Caco-2 (cell line): ENCODE measurements at regions not wholly inside any gene's neighbourhood (a gene's known extent, or its start where the extent isn't known, plus 50 kb on each side); places are given as distances from the start of the nearest gene placed in this dataset.

ENCODE experiments used
- BruUV-seq: library from RNA; stranded (reverse); fragments of 400-500 nt; replicated peaks from 2 replicates; lab custom pipeline; 2021; lab: Mats Ljungman, UMichigan
- CTCF ChIA-PET: fragments of 300-600 bp; sonication (Branson Sonifier 250); formaldehyde crosslinking; loops from one replicate; lab custom pipeline; 2022; ENCODE audit warnings: antibody characterized with exemption; lab: Charles Lee
- POLR2A ChIA-PET: fragments of 300-600 bp; sonication (Branson Sonifier 250); formaldehyde crosslinking; loops from one replicate; lab custom pipeline; 2022; ENCODE audit warnings: antibody characterized with exemption; lab: Charles Lee
- DNase-seq, 2 experiments: peaks; one replicate each; pipeline versions ENCODE4 v3.0.0 to v3.0.0-alpha.2; 2020 to 2022
- H3K27me3 ChIP-seq: replicated peaks from 2 replicates; pipeline ENCODE4 v1.6.0; 2011; ENCODE audit warnings: low read length; ENCODE audit not compliant: control insufficient read depth, insufficient read depth
- H3K36me3 ChIP-seq: 2 replicates; pipeline ENCODE4 v1.5.1; 2011; ENCODE audit warnings: low read length; ENCODE audit not compliant: control insufficient read depth, insufficient read depth
- H3K4me1 ChIP-seq: fragments of 250-450 bp; sonication (Bioruptor Pico); 2 replicates; pipeline ENCODE4 v1.5.1; 2020; ENCODE audit warnings: mild to moderate bottlenecking
- H3K4me3 ChIP-seq: 2 replicates; pipeline ENCODE4 v1.5.1; 2011; ENCODE audit warnings: low read depth, mild to moderate bottlenecking, control low read depth, low read length
- H3K9me3 ChIP-seq: fragments of 250-450 bp; sonication (Bioruptor Pico); 2 replicates; pipeline ENCODE4 v1.5.1; 2020; ENCODE audit warnings: mild to moderate bottlenecking, moderate library complexity
- H3K27ac Mint-ChIP-seq: one replicate; pipeline ENCODE4 v1.8.0; 2022; ENCODE audit warnings: mixed read lengths; ENCODE audit not compliant: unreplicated experiment
- H3K27me3 Mint-ChIP-seq: one replicate; pipeline ENCODE4 v1.8.0; 2022; ENCODE audit warnings: mixed read lengths; ENCODE audit not compliant: insufficient read depth, unreplicated experiment
- H3K36me3 Mint-ChIP-seq: one replicate; pipeline ENCODE4 v1.8.0; 2022; ENCODE audit warnings: mild to moderate bottlenecking, mixed read lengths; ENCODE audit not compliant: insufficient read depth, unreplicated experiment
- H3K4me1 Mint-ChIP-seq: one replicate; pipeline ENCODE4 v1.8.0; 2022; ENCODE audit warnings: low read depth, mixed read lengths; ENCODE audit not compliant: unreplicated experiment
- H3K4me3 Mint-ChIP-seq: one replicate; pipeline ENCODE4 v1.8.0; 2022; ENCODE audit warnings: mild to moderate bottlenecking, moderate library complexity, mixed read lengths; ENCODE audit not compliant: unreplicated experiment
- H3K9me3 Mint-ChIP-seq: one replicate; pipeline ENCODE4 v1.8.0; 2022; ENCODE audit warnings: mixed read lengths; ENCODE audit not compliant: unreplicated experiment
- intact Hi-C: fragments of 100-400 bp; cut with micrococcal nuclease; formaldehyde crosslinking; loops from one replicate; pipeline ENCODE4 v1.10.0; 2022; ENCODE audit not compliant: unreplicated experiment
- TF ChIP-seq, protein P1 (sequence below), 2 experiments: fragments of 200-600 bp in 1 of 2; IDR thresholded peaks; 1 replicate in 1 of 2; 2 replicates in 1 of 2; pipeline versions ENCODE4 v1.5.1 to v1.8.0; 2011 to 2022; ENCODE audit warnings: antibody characterized with exemption in 1 of 2, control low read depth in 1 of 2, inconsistent platforms in 1 of 2, low read depth in 1 of 2, low read length in 1 of 2, mild to moderate bottlenecking in 1 of 2, moderate library complexity in 1 of 2; ENCODE audit not compliant: insufficient read depth in 1 of 2, severe bottlenecking in 1 of 2, unreplicated experiment in 1 of 2

- TF ChIP-seq, protein P1, sequence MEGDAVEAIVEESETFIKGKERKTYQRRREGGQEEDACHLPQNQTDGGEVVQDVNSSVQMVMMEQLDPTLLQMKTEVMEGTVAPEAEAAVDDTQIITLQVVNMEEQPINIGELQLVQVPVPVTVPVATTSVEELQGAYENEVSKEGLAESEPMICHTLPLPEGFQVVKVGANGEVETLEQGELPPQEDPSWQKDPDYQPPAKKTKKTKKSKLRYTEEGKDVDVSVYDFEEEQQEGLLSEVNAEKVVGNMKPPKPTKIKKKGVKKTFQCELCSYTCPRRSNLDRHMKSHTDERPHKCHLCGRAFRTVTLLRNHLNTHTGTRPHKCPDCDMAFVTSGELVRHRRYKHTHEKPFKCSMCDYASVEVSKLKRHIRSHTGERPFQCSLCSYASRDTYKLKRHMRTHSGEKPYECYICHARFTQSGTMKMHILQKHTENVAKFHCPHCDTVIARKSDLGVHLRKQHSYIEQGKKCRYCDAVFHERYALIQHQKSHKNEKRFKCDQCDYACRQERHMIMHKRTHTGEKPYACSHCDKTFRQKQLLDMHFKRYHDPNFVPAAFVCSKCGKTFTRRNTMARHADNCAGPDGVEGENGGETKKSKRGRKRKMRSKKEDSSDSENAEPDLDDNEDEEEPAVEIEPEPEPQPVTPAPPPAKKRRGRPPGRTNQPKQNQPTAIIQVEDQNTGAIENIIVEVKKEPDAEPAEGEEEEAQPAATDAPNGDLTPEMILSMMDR (IDR thresholded peaks at IDR 0.05; ENCODE audit: insufficient read depth in 1 of 2, low read depth in 1 of 2, low read length in 1 of 2, severe bottlenecking in 1 of 2, unreplicated experiment in 1 of 2) = no peak
- intact Hi-C loops = no loop called here
- Histone ChIP-seq H3K4me1 (no peaks in the 10 kb centered on the region), H3K27me3 (no peaks in the 10 kb centered on the region), H3K36me3 (no peaks in the 10 kb centered on the region), H3K4me3 (no peak overlapping the region), H3K9me3 (peaks cover 4% of the 10 kb centered on the region; the same call in 1 of the 2 replicates)
- DNase-seq = no peak
- BruUV-seq = no TSS peak
- ChIA-PET POLR2A (no interaction called here), CTCF (no interaction called here)
- no peak overlapping the region for H3K27ac Mint-ChIP-seq
- no peaks in the 10 kb centered on the region for H3K27me3 Mint-ChIP-seq
- H3K36me3 Mint-ChIP-seq = no peaks in the 10 kb centered on the region
- H3K4me3 Mint-ChIP-seq = no peak overlapping the region
- no peaks in the 10 kb centered on the region for H3K4me1 Mint-ChIP-seq
- no peaks in the 10 kb centered on the region for H3K9me3 Mint-ChIP-seq
Observed at GRCh38 chr13:81319351-81319750, 978.4 kb upstream of the SPRY2 start.

GRCh38 chr13:81318231-81319019 lies 977.5 kb upstream of the SPRY2 start:
- no peaks in the 10 kb centered on the region for H3K27me3 ChIP-seq
- POLR2A ChIA-PET = no interaction called here
- H3K4me3 Mint-ChIP-seq = no peak overlapping the region
- H3K4me3 ChIP-seq = no peak overlapping the region
- CTCF ChIA-PET = no interaction called here
- no peaks in the 10 kb centered on the region for H3K27me3 Mint-ChIP-seq
- intact Hi-C loops = no loop called here
- BruUV-seq = no TSS peak
- TF ChIP-seq, protein P1 (IDR thresholded peaks at IDR 0.05; ENCODE audit: insufficient read depth in 1 of 2, low read depth in 1 of 2, low read length in 1 of 2, severe bottlenecking in 1 of 2, unreplicated experiment in 1 of 2) = no peak
- no peaks in the 10 kb centered on the region for H3K4me1 ChIP-seq
- no peaks in the 10 kb centered on the region for H3K36me3 Mint-ChIP-seq
- H3K36me3 ChIP-seq = no peaks in the 10 kb centered on the region
- H3K27ac Mint-ChIP-seq = no peak overlapping the region
- H3K9me3 Mint-ChIP-seq = no peaks in the 10 kb centered on the region
- peaks cover 4% of the 10 kb centered on the region; the same call in 1 of the 2 replicates for H3K9me3 ChIP-seq
- no peak for DNase-seq
- no peaks in the 10 kb centered on the region for H3K4me1 Mint-ChIP-seq

DNA sequence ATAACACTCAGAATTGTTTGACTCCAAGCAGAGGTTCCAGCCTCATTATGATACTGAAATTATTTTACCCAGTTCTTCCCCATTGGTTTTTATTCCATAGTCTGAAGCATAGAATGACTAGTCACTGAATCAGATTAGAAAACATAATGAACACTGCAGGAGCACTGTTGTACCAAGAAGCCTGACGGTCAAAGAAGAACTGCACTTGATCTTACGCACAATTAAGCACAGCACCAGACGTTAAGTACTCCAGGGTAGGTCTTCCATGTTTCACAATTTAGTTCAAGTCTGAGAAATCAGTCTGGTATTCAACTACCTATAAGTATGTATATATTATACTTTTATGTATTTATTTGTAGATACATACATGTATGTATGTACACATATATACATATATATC lies 973.5 kb upstream of the SPRY2 start:
- no peak overlapping the region for H3K27ac Mint-ChIP-seq

More for the DNA sequence above, 973.5 kb upstream of the SPRY2 start:
- no peak for DNase-seq
- no peaks in the 10 kb centered on the region for H3K9me3 Mint-ChIP-seq
- intact Hi-C loops = no loop called here
- H3K4me3 Mint-ChIP-seq = no peak overlapping the region
- CTCF ChIA-PET = no interaction called here
- no peaks in the 10 kb centered on the region for H3K36me3 Mint-ChIP-seq
- Histone ChIP-seq H3K27me3 (no peaks in the 10 kb centered on the region), H3K36me3 (no peaks in the 10 kb centered on the region), H3K4me3 (no peak overlapping the region), H3K9me3 (peaks cover 4% of the 10 kb centered on the region; the same call in 1 of the 2 replicates), H3K4me1 (no peaks in the 10 kb centered on the region)
- H3K27me3 Mint-ChIP-seq = no peaks in the 10 kb centered on the region
- H3K4me1 Mint-ChIP-seq = no peaks in the 10 kb centered on the region
- POLR2A ChIA-PET = no interaction called here
- TF ChIP-seq, protein P1 (IDR thresholded peaks at IDR 0.05; ENCODE audit: insufficient read depth in 1 of 2, low read depth in 1 of 2, low read length in 1 of 2, severe bottlenecking in 1 of 2, unreplicated experiment in 1 of 2) = no peak
- BruUV-seq = no TSS peak
